Coronary artery (tissue), 2 donors: ENCODE measurements at regions not wholly inside any gene's neighbourhood (a gene's known extent, or its start where the extent isn't known, plus 50 kb on each side); places are given as distances from the start of the nearest gene placed in this dataset.

Source experiments
- DNase-seq: peaks from one replicate; pipeline ENCODE4 v3.0.0-alpha.2; 2017; ENCODE audit warnings: low spot score
- H3K27ac ChIP-seq, 2 donors: fragments of 200-600 bp; sonication (generic); one replicate each; pipeline ENCODE4 v1.5.1; 2016 to 2019
- H3K4me3 ChIP-seq: fragments of 200-600 bp; sonication (generic); 2 replicates; pipeline ENCODE4 v1.5.1; 2016; ENCODE audit warnings: mild to moderate bottlenecking, moderate library complexity
- TF ChIP-seq, protein P1 (sequence below): fragments of 200-600 bp; sonication (generic); IDR thresholded peaks from one replicate; pipeline ENCODE4 v1.5.1; 2019; ENCODE audit warnings: antibody characterized with exemption

DNA sequence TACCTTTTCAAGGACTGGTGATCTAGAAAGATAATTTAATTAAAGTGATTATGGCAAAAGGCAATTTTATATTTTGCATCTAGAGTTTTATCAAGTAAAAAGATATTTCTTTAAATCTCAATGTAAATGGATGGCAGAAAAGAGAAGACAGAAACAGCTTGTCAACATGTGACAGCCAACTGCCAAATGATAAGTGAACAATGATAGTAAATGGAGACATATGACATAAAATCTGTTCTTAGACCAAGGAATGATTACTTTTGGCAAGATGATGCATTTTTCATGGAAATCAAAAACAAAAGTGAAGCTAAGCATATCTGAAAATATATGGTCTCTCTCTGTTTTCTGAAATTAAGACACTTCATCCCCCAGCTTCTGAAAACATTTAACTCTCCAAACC, 1730.7 kb upstream of the FLRT2 start:
- TF ChIP-seq, protein P1, sequence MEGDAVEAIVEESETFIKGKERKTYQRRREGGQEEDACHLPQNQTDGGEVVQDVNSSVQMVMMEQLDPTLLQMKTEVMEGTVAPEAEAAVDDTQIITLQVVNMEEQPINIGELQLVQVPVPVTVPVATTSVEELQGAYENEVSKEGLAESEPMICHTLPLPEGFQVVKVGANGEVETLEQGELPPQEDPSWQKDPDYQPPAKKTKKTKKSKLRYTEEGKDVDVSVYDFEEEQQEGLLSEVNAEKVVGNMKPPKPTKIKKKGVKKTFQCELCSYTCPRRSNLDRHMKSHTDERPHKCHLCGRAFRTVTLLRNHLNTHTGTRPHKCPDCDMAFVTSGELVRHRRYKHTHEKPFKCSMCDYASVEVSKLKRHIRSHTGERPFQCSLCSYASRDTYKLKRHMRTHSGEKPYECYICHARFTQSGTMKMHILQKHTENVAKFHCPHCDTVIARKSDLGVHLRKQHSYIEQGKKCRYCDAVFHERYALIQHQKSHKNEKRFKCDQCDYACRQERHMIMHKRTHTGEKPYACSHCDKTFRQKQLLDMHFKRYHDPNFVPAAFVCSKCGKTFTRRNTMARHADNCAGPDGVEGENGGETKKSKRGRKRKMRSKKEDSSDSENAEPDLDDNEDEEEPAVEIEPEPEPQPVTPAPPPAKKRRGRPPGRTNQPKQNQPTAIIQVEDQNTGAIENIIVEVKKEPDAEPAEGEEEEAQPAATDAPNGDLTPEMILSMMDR, result no peak
- DNase-seq, result no peak
- no peak overlapping the region for H3K27ac ChIP-seq
- no peak overlapping the region for H3K4me3 ChIP-seq

DNA sequence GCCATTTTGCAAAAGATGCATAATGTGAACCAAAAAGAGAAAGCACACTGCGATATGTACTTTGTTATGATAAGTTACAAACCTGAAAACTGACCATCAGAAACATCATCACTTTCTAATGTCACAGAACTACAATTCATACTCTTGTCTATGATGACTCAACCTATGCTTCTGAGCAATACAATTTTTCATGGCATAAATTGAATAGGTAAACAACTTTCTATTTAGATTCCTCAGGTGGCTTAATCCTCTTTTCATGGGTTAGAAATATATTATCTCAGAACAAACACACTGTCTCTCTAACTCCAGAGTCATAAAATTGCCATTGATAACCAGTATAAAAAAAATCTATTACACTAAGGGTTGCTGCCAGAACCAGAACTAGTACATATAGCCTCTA, 1715.0 kb upstream of the FLRT2 start:
- no peak for DNase-seq
- Histone ChIP-seq H3K4me3 (no peak overlapping the region), H3K27ac (no peak overlapping the region)
- TF ChIP-seq, protein P1, result no peak

DNA sequence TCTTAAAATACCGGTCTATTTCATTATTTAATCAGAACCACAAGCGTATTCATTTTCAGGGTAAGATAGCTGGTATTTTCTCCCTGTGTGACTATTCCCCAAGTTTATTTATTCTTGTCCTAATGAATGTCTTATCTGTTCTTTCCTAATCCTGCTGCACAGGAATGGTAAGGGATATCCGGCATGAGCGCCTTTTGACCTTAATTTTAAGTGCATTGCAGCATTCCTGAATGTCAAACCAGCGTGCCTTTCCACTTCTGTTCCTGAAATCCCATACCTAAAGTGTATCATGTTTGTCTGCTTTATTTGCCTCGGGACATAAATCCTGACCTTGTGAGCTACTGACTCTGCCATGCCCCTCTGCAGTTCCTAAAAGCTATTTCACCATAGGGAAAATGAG, 1713.2 kb upstream of the FLRT2 start:
- DNase-seq, result no peak
- no peak overlapping the region for H3K4me3 ChIP-seq
- TF ChIP-seq, protein P1, result no peak
- no peak overlapping the region for H3K27ac ChIP-seq

DNA sequence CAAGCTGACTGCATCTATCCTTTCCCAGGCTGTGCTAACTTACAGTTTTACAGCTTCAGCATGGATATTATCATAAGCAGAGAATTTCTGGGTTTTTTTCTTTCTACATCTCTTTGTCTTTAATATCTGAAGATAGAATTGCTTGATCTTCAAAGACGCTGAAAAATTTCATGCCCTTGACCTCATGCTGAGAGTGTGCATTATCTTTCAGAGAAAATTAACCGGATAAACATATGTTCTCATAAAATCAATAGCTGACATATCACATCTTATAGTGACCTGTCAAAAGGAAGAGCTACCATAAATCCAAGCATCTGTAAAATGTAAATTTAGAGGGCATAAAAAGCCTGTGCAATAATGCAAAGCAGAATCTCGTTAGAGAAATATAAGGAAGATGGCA, 1704.1 kb upstream of the FLRT2 start:
- H3K27ac ChIP-seq, result no peak overlapping the region
- TF ChIP-seq, protein P1, result no peak
- no peak for DNase-seq
- no peak overlapping the region for H3K4me3 ChIP-seq

DNA sequence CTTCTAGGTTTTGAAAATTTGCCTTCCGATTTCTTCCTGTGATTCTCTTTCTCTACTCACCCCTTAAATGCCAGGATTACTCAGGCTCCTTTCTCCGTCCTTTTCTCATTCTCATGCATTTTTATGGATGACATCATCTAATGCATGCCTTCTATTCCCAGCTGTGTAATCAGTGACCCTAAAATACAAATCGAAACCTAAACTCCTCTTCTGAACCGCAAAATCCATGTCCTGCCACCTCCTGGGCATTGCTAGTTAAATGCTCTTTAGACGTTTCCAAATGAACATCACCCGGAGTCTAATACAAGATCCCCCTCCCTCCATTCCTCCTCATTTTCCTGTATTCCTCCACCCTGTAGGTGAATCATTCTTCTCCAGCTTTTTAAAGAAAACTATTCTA, 1703.1 kb upstream of the FLRT2 start:
- H3K4me3 ChIP-seq, result peak overlapping the region; percentile 50
- DNase-seq, result no peak

DNA sequence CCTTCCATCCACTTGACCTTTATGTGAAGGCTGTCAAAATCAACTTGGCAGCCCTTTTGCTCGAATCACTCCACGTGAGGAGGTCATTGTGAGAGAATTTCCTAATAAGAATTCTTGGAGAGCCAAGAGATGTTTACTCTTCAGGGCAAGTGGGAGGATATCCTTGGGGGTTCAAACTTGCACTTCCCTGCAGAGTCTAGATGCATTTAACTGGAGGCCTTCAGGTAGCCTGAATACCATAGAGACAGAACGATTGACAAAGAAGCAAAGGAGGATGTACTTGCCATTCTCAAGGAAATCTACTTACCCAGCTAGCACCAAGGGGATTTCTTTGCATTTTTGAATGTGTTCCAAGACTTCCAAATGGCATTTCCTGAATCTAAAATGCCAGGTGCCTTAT, 1702.6 kb upstream of the FLRT2 start:
- no peak overlapping the region for H3K27ac ChIP-seq
- H3K4me3 ChIP-seq, result no peak overlapping the region
- no peak for DNase-seq
- TF ChIP-seq, protein P1, result no peak

More for the DNA sequence above, 1703.1 kb upstream of the FLRT2 start:
- TF ChIP-seq, protein P1, result no peak
- H3K27ac ChIP-seq, result no peak overlapping the region

DNA sequence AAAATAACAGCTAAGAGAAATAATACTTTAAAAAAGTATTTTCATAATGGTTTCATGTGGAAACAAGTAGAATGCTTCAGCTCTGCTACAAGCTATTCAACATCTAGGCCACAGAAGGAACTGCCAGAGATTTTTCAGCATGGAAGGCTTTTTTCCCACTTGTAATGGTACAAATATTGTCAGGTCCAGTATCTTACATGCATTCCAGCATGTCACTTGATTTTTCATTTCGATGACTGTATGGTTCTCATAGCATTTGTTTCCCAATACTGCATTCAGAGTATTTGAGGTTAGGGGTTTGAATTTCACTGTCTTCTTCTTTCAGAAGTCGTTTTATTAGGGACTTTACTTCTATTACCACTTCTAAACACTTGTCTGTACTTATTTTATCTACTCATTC, 1701.5 kb upstream of the FLRT2 start:
- Histone ChIP-seq H3K27ac (no peak overlapping the region), H3K4me3 (no peak overlapping the region)
- no peak for DNase-seq
- TF ChIP-seq, protein P1, result no peak
